HFFc6 (cell line): ENCODE measurements at regions not wholly inside any gene's neighbourhood (a gene's known extent, or its start where the extent isn't known, plus 50 kb on each side); places are given as distances from the start of the nearest gene placed in this dataset.

ENCODE experiments used
- DNase-seq: peaks from one replicate; pipeline ENCODE4 v3.0.0-alpha.2; 2018
- H3K27ac Mint-ChIP-seq: 2 replicates; pipeline ENCODE4 v1.8.0; 2020; ENCODE audit warnings: mild to moderate bottlenecking, mixed read lengths
- H3K27me3 Mint-ChIP-seq: 2 replicates; pipeline ENCODE4 v1.8.0; 2021; ENCODE audit warnings: mild to moderate bottlenecking, moderate library complexity, mixed read lengths; ENCODE audit not compliant: insufficient read depth
- H3K36me3 Mint-ChIP-seq: 2 replicates; pipeline ENCODE4 v1.8.0; 2021; ENCODE audit warnings: low read depth, mixed read lengths
- H3K4me1 Mint-ChIP-seq: 2 replicates; pipeline ENCODE4 v1.8.0; 2020; ENCODE audit warnings: low read depth, mixed read lengths
- H3K4me3 Mint-ChIP-seq: 2 replicates; pipeline ENCODE4 v1.8.0; 2020; ENCODE audit warnings: mild to moderate bottlenecking, moderate library complexity, mixed read lengths
- H3K9me3 Mint-ChIP-seq: 2 replicates; pipeline ENCODE4 v1.8.0; 2020; ENCODE audit warnings: mild to moderate bottlenecking, mixed read lengths
- CTCF ChIP-seq: fragments of 200-600 bp; sonication (generic); IDR thresholded peaks from 2 replicates; pipeline ENCODE4 v1.5.0; 2021; ENCODE audit warnings: antibody characterized with exemption, mild to moderate bottlenecking

GRCh38 chr7:97401398-97401797, 283.9 kb downstream of the SDHAF3 start:
- Mint-ChIP-seq H3K27ac (no peak overlapping the region), H3K27me3 (no peaks in the 10 kb centered on the region; the same call in 1 of the 2 replicates), H3K36me3 (no peaks in the 10 kb centered on the region), H3K4me1 (no peaks in the 10 kb centered on the region), H3K9me3 (peaks cover 32% of the 10 kb centered on the region), H3K4me3 (no peak overlapping the region)
- DNase-seq: no peak
- TF ChIP-seq CTCF: no peak

DNA sequence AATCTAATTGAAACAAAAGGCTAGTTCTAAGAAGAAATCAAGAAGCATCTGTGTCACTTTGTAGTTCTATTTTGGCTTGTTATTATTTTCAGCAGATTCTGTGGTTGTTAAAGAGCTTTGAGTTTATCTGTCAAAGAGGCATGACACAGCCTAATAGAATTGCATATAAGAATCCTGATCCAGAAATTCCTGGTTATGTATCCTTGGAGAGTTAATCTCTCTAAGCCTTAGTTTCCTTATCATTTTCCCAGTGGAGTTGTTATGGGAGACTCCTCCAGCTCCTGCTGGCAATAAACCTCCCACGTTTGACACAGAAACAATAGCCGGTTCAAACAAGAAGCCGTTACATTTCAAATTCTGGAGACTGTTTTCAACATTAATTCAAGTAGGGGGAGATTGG, 288.3 kb downstream of the SDHAF3 start:
- no peaks in the 10 kb centered on the region; the same call in 1 of the 2 replicates for H3K27me3 Mint-ChIP-seq
- H3K9me3 Mint-ChIP-seq: peaks cover 37% of the 10 kb centered on the region
- no peak for DNase-seq
- no peak for TF ChIP-seq CTCF
- no peaks in the 10 kb centered on the region for H3K4me1 Mint-ChIP-seq
- no peak overlapping the region for H3K4me3 Mint-ChIP-seq
- H3K36me3 Mint-ChIP-seq: no peaks in the 10 kb centered on the region
- H3K27ac Mint-ChIP-seq: no peak overlapping the region

DNA sequence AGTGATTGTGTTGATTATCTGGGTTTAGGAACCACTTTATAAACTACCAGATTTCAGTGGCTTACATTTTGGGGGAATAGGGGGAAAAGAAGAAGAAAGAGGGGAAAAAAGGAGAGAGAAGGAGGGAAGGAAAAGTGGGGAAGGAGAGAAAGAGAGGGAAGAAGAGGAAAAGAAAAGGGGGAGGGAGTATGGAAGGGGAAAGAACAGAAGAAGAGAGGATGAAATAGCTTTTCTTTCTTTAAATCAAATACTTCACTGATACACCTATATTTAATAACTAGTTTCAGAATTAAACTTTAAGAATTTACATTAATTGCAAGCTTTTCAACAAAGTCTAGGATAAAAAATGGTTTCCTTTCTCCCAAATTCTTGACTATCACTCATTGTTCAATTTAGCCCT, 289.6 kb downstream of the SDHAF3 start:
- no peak overlapping the region for H3K27ac Mint-ChIP-seq
- H3K4me1 Mint-ChIP-seq: no peaks in the 10 kb centered on the region
- no peak overlapping the region for H3K4me3 Mint-ChIP-seq
- no peaks in the 10 kb centered on the region for H3K36me3 Mint-ChIP-seq
- no peaks in the 10 kb centered on the region; the same call in 1 of the 2 replicates for H3K27me3 Mint-ChIP-seq
- H3K9me3 Mint-ChIP-seq: peaks cover 44% of the 10 kb centered on the region
- no peak for TF ChIP-seq CTCF
- DNase-seq: no peak

DNA sequence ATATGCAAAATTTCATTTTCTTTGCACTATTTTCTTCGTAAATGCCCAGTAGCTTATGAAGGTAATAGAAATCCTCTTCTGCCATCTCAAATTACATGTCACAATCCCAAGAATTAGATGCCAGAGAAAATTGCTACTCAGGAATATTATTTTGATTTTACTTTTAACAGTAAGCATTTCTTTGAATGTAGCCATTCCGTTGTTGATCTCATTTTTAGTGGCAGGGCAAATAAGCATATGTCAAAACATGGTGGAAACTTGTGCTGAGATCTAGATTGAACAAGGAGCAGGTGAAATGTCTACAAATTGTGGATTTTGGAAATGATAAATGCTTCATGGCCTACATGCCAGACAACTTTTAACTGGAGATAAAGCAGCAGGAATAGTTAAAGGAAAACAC, 291.8 kb downstream of the SDHAF3 start:
- TF ChIP-seq CTCF: no peak
- Mint-ChIP-seq H3K27ac (no peak overlapping the region), H3K4me3 (no peak overlapping the region), H3K4me1 (no peaks in the 10 kb centered on the region), H3K36me3 (no peaks in the 10 kb centered on the region), H3K9me3 (peaks cover 43% of the 10 kb centered on the region), H3K27me3 (no peaks in the 10 kb centered on the region; the same call in 1 of the 2 replicates)
- DNase-seq: no peak

GRCh38 chr7:97418312-97418711, 300.8 kb downstream of the SDHAF3 start:
- Mint-ChIP-seq H3K27me3 (no peaks in the 10 kb centered on the region; the same call in 1 of the 2 replicates), H3K9me3 (peaks cover 34% of the 10 kb centered on the region), H3K36me3 (no peaks in the 10 kb centered on the region), H3K4me1 (no peaks in the 10 kb centered on the region), H3K27ac (no peak overlapping the region), H3K4me3 (no peak overlapping the region)
- DNase-seq: no peak
- TF ChIP-seq CTCF: no peak

GRCh38 chr7:97419898-97420297, 302.4 kb downstream of the SDHAF3 start:
- no peaks in the 10 kb centered on the region for H3K36me3 Mint-ChIP-seq
- H3K4me1 Mint-ChIP-seq: no peaks in the 10 kb centered on the region
- DNase-seq: no peak
- H3K9me3 Mint-ChIP-seq: peaks cover 33% of the 10 kb centered on the region
- no peak overlapping the region for H3K4me3 Mint-ChIP-seq
- TF ChIP-seq CTCF: no peak
- no peak overlapping the region for H3K27ac Mint-ChIP-seq
- H3K27me3 Mint-ChIP-seq: no peaks in the 10 kb centered on the region; the same call in 1 of the 2 replicates
